Stomach (tissue), 8 donors: ENCODE measurements at regions not wholly inside any gene's neighbourhood (a gene's known extent, or its start where the extent isn't known, plus 50 kb on each side); places are given as distances from the start of the nearest gene placed in this dataset.

Experiments
- DNase-seq, 2 donors: peaks; one replicate each; pipeline versions ENCODE4 v3.0.0 to v3.0.0-alpha.2; 2013 to 2019
- H3K27ac ChIP-seq, 5 donors: fragments of 200-600 bp in 4 of 5; sonication (generic) in 4 of 5; one replicate each; pipeline ENCODE4 v1.5.1; 2013 to 2019; ENCODE audit warnings: mild to moderate bottlenecking in 1 of 5, moderate library complexity in 1 of 5
- H3K27me3 ChIP-seq, 3 donors: fragments of 200-600 bp; sonication (generic); one replicate each; pipeline ENCODE4 v1.5.1; 2017 to 2019; ENCODE audit warnings: mixed run types in 1 of 3
- H3K36me3 ChIP-seq, 4 donors: fragments of 200-600 bp; sonication (generic); 1 replicate in 3 of 4; 2 replicates in 1 of 4; pipeline ENCODE4 v1.5.1; 2016 to 2019
- H3K4me1 ChIP-seq, 4 donors: fragments of 200-600 bp; sonication (generic); one replicate each; pipeline ENCODE4 v1.5.1; 2016 to 2019
- H3K4me3 ChIP-seq, 4 donors: fragments of 200-600 bp; sonication (generic) in 3 of 4; one replicate each; pipeline ENCODE4 v1.5.1; 2016 to 2019; ENCODE audit warnings: mild to moderate bottlenecking in 1 of 4
- H3K9me3 ChIP-seq, 4 donors: fragments of 200-600 bp; sonication (generic); one replicate each; pipeline ENCODE4 v1.5.1; 2016 to 2019
- EP300 ChIP-seq: sonication (generic); formaldehyde crosslinking; IDR thresholded peaks from one replicate; pipeline ENCODE4 v1.6.1; 2017; ENCODE audit warnings: antibody characterized with exemption
- POLR2A ChIP-seq, 4 donors: fragments of 450-650 bp; IDR thresholded peaks; one replicate each; pipeline ENCODE4 v1.6.1; 2016; ENCODE audit warnings: antibody characterized with exemption in 4 of 4, control low read depth in 2 of 4, mild to moderate bottlenecking in 1 of 4, moderate library complexity in 1 of 4
- POLR2AphosphoS5 ChIP-seq, 3 donors: sonication (generic); formaldehyde crosslinking; IDR thresholded peaks; one replicate each; pipeline ENCODE4 v1.6.1; 2016; ENCODE audit warnings: antibody characterized with exemption in 3 of 3
- WGBS, 5 donors: extraction: QIAGEN DNeasy Blood & Tissue Kit in 3 of 5; methylation state at CpG; one replicate each; pipeline versions ENCODE4 v1.1.5 to v1.1.7; 2013 to 2018; 5-methylcytosine and 5-hydroxymethylcytosine counted together
- intact Hi-C: fragments of 100-400 bp; cut with DNase I; formaldehyde crosslinking; loops from one replicate; pipeline ENCODE4 v1.15.1; 2023; ENCODE audit warnings: low total_unique reads
- TF ChIP-seq, protein P1 (sequence below), 7 experiments: fragments of 450-650 bp in 4 of 7; fragments of 200-600 bp in 3 of 7; sonication (generic) in 3 of 7; IDR thresholded peaks; one replicate each; pipeline ENCODE4 v1.5.1; 2016 to 2019; ENCODE audit warnings: antibody characterized with exemption in 7 of 7, control low read depth in 2 of 7, mild to moderate bottlenecking in 1 of 7
- donor health status: healthy with polysubstance abuse.
- donor health status: Bipolar disorder and iron deficiency.
- donor health status: healthy.

DNA sequence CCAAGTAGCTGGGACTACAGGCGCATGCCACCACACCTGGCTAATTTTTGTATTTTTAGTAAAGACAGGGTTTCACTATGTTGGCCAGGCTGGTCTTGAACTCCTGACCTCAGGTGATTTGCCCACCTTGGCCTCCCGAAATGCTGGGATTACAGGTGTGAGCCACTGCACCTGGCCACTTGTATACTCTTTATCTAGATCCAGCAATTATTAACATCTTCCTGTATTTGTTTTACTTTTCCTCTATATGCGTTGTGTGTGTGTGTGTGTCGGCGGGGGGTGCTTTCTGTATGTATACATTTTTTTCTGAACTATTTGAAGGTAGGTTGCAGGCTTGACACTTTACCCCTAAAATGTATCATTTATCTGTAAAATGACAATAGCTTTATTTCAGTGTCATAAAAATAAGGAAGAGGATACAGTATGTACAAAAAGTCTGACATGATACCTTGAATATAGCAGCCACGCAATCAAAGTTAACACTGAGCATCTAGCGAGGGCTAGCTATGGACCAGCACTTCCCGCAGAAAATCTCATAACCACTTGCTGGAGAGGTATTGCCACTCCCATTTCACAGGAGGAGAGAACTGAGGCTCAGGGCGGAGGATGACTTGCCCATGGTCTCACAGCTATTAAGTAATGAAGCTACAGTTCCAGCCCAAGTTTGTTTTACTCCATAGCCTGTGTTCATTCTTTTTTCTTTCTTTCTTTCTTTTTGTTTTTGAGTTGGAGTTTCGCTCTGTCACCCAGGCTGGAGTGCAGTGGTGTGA, 251.3 kb downstream of the MYCN start:
- WGBS, 5 donors: 79 to 86% (median 85%) methylated on average over 10 of the region's 10 CpGs
- Histone ChIP-seq H3K4me1 (peaks cover 0 to 11% (median 0%) of the 10 kb centered on the region in 4 donors), H3K4me3 (no peak overlapping the region), H3K9me3 (no peaks in the 10 kb centered on the region), H3K27ac (no peak overlapping the region), H3K27me3 (no peaks in the 10 kb centered on the region), H3K36me3 (no peaks in the 10 kb centered on the region)
- no peak for DNase-seq
- TF ChIP-seq POLR2A (IDR thresholded peaks at IDR 0.05) (no peak), POLR2AphosphoS5 (IDR thresholded peaks at IDR 0.05) (no peak), EP300 (no peak)
- TF ChIP-seq, protein P1, sequence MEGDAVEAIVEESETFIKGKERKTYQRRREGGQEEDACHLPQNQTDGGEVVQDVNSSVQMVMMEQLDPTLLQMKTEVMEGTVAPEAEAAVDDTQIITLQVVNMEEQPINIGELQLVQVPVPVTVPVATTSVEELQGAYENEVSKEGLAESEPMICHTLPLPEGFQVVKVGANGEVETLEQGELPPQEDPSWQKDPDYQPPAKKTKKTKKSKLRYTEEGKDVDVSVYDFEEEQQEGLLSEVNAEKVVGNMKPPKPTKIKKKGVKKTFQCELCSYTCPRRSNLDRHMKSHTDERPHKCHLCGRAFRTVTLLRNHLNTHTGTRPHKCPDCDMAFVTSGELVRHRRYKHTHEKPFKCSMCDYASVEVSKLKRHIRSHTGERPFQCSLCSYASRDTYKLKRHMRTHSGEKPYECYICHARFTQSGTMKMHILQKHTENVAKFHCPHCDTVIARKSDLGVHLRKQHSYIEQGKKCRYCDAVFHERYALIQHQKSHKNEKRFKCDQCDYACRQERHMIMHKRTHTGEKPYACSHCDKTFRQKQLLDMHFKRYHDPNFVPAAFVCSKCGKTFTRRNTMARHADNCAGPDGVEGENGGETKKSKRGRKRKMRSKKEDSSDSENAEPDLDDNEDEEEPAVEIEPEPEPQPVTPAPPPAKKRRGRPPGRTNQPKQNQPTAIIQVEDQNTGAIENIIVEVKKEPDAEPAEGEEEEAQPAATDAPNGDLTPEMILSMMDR (IDR thresholded peaks at IDR 0.05): no peak
- intact Hi-C loops: no loop called here

DNA sequence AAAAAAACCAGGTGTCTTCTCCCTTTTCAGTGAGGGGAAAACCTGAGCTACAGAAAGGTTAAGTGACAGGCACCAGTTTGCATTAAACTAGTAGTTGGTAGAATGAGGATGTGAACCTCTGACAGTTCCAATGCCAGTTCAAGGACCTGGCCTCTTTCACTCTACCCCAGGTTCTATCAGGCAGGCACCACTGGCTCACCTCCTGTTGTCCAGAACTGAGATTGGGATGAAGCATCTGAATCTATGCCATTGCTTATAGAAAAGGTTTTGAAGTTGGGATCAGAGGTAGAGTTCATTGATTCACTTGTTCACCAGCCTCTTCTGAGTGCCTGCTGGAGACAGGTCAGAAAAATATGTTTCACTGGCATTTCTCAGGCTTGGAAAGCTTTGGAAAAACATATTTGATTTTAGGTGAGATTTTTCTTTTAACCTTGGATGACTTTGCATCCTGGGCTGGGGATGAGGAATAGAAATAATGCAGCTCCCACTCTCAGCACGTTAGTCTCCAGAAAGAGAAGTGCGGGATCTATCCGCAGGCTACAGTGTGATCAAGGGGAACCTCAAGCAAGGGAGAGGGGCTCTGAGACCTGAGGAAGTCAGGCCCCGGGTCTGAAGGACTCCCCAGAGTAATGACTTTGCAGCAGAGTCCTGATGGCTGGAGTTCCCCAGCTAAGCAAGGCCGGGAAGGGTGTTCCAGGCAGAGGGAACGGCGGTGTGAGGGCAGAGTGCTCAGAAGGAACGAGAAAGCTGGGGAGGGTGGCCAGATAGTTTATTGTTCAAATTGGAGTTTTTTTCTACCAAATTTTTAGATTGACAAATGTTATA, 250.3 kb downstream of the MYCN start:
- DNase-seq: no peak
- WGBS, 5 donors: 76 to 93% (median 84%) methylated on average over 8 of the region's 8 CpGs
- intact Hi-C loops: no loop called here

DNA sequence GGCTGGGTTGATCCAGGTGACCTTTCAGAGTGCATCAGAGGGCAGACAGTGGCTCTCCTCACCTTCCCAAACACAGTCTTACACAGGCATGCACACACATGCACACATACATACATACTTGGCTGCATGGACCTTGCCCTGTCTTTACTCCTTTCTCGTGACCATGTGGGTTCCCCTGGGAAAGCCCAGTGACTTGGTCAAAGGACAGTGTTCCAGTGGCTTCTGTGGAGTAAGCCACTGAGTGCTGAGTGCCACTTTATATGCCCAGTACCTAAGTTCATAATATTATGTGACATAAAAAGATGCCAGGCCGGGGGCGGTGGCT, 249.4 kb downstream of the MYCN start:
- H3K9me3 ChIP-seq: no peaks in the 10 kb centered on the region
- H3K27me3 ChIP-seq: no peaks in the 10 kb centered on the region
- intact Hi-C loops: no loop called here
- no peaks in the 10 kb centered on the region for H3K36me3 ChIP-seq
- no peak overlapping the region for H3K4me3 ChIP-seq
- no peak for TF ChIP-seq POLR2A (IDR thresholded peaks at IDR 0.05)
- no peak for TF ChIP-seq POLR2AphosphoS5 (IDR thresholded peaks at IDR 0.05)
- TF ChIP-seq, protein P1 (IDR thresholded peaks at IDR 0.05): no peak
- no peak for TF ChIP-seq EP300
- no peak overlapping the region for H3K27ac ChIP-seq
- 93 to 100% (median 95%) methylated on average over 3 of the region's 3 CpGs for WGBS, 5 donors
- H3K4me1 ChIP-seq: peaks cover 0 to 11% (median 0%) of the 10 kb centered on the region in 4 donors
- no peak for DNase-seq

More for the DNA sequence above, 250.3 kb downstream of the MYCN start:
- Histone ChIP-seq H3K27ac (no peak overlapping the region), H3K4me1 (peaks cover 0 to 11% (median 0%) of the 10 kb centered on the region in 4 donors), H3K27me3 (no peaks in the 10 kb centered on the region), H3K36me3 (no peaks in the 10 kb centered on the region), H3K4me3 (no peak overlapping the region), H3K9me3 (no peaks in the 10 kb centered on the region)
- no peak for TF ChIP-seq EP300
- TF ChIP-seq POLR2AphosphoS5 (IDR thresholded peaks at IDR 0.05): no peak
- TF ChIP-seq POLR2A (IDR thresholded peaks at IDR 0.05): no peak
- TF ChIP-seq, protein P1 (IDR thresholded peaks at IDR 0.05): no peak

DNA sequence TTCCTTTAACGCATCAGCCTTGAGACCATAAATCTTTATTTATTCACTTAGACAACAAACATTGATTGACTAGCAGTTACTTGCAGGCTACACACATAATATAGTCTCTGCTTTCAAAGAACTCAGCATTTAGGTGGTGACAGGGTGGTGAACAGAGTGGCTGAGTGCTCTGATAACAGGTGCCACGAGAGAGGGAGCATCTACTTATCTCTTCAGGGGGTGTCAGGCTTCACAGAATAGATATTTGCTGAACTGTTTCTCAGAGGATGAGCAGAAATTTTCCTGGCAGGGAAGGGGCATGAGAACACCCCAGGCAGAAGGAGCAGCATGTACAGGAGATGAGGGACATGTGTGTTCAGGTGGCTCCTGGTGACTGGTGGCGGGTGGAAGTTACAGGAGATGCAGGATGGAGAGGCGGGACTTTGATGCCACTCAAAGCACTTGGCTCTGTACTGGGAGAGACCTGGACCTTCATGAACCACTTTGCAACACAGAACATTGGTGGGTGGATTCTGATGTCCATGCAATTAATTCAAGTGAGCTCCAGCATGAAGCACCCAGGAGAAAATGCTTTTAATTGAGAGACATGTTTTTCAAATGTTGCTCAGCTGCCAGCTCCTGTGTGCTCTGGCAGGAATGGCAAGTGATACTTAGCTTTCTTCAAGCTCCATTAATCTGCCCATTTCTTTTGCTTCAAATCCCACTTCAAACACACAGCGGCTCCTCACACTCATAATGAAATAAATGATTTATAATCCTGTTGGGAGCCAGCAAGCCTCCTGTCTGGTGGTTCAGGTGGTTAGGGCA, 248.9 kb downstream of the MYCN start:
- H3K27me3 ChIP-seq: no peaks in the 10 kb centered on the region
- H3K4me3 ChIP-seq: no peak overlapping the region
- WGBS, 5 donors: 64 to 78% (median 69%) methylated on average over 5 of the region's 5 CpGs
- no peak for DNase-seq
- H3K9me3 ChIP-seq: no peaks in the 10 kb centered on the region
- H3K4me1 ChIP-seq: peaks cover 0 to 11% (median 0%) of the 10 kb centered on the region in 4 donors
- no peaks in the 10 kb centered on the region for H3K36me3 ChIP-seq
- TF ChIP-seq, protein P1 (IDR thresholded peaks at IDR 0.05): no peak
- TF ChIP-seq POLR2A (IDR thresholded peaks at IDR 0.05) (no peak), EP300 (no peak), POLR2AphosphoS5 (IDR thresholded peaks at IDR 0.05) (no peak)
- intact Hi-C loops: no loop called here
- H3K27ac ChIP-seq: no peak overlapping the region
